NT2/D1 (cell line): ENCODE measurements at regions not wholly inside any gene's neighbourhood (a gene's known extent, or its start where the extent isn't known, plus 50 kb on each side); places are given as distances from the start of the nearest gene placed in this dataset.

Source experiments
- DNase-seq: peaks from one replicate; pipeline ENCODE4 v3.0.0-alpha.2; 2011; ENCODE audit warnings: low read depth, low spot score
- H3K27me3 ChIP-seq: 2 replicates; pipeline ENCODE4 v1.6.0; 2011; ENCODE audit warnings: mild to moderate bottlenecking; ENCODE audit not compliant: insufficient read length, insufficient read depth
- H3K36me3 ChIP-seq: 2 replicates; pipeline ENCODE4 v1.6.1; 2011; ENCODE audit warnings: mild to moderate bottlenecking, low read length, mixed read lengths; ENCODE audit not compliant: insufficient read depth, insufficient read length
- H3K4me1 ChIP-seq: 2 replicates; pipeline ENCODE4 v1.5.1; 2011; ENCODE audit not compliant: insufficient read depth, insufficient read length
- H3K4me3 ChIP-seq: 2 replicates; pipeline ENCODE4 v1.5.1; 2011; ENCODE audit warnings: low read depth; ENCODE audit not compliant: insufficient read length
- H3K9ac ChIP-seq: 2 replicates; pipeline ENCODE4 v1.6.0; 2011; ENCODE audit warnings: low read depth; ENCODE audit not compliant: insufficient read length
- H3K9me3 ChIP-seq: 2 replicates; pipeline ENCODE4 v1.5.1; 2011; ENCODE audit warnings: mild to moderate bottlenecking, low read length; ENCODE audit not compliant: insufficient read depth
- SUZ12 ChIP-seq: IDR thresholded peaks from 2 replicates; pipeline ENCODE4 v1.6.1; 2011; ENCODE audit not compliant: insufficient read length, insufficient read depth; ENCODE audit errors: extremely low read depth
- YY1 ChIP-seq: IDR thresholded peaks from 2 replicates; pipeline ENCODE4 v1.6.1; 2011; ENCODE audit not compliant: insufficient read length, insufficient read depth
- ZNF274 ChIP-seq: IDR thresholded peaks from 2 replicates; pipeline ENCODE4 v1.6.1; 2011; ENCODE audit warnings: mild to moderate bottlenecking, low read depth, low read length

DNA sequence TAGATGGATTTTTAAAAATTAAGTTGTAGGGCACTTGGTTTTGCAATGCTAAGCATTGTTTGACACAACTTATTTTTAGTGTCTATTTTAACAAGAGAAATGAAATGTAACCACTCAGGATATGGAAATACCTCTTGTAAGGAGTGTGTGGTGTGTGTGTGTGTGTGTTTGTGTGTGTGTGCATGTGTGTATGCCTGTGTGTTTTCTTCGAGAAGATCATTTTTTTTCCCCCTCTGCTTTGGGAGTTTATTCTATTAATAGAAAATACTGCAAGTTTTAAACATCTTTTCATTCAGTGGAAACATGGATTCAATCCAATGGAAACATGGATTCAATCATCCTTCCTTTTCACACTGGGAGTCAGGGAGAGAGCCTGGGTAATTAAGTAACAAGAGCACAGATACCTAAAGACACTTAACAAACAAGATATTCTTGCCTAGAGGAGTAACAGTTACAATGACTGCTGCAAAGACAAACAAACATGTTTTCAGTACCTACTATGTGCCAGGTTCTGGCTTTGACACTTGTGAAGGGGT, 567.2 kb upstream of the TBL1XR1 start:
- no peaks in the 10 kb centered on the region for H3K36me3 ChIP-seq
- peaks cover 24% of the 10 kb centered on the region; the same call in 1 of the 2 replicates for H3K9me3 ChIP-seq
- H3K9ac ChIP-seq = no peak overlapping the region
- H3K4me1 ChIP-seq = no peaks in the 10 kb centered on the region
- TF ChIP-seq SUZ12 (no peak), YY1 (no peak), ZNF274 (no peak)
- no peaks in the 10 kb centered on the region for H3K27me3 ChIP-seq
- no peak overlapping the region for H3K4me3 ChIP-seq
- no peak for DNase-seq

DNA sequence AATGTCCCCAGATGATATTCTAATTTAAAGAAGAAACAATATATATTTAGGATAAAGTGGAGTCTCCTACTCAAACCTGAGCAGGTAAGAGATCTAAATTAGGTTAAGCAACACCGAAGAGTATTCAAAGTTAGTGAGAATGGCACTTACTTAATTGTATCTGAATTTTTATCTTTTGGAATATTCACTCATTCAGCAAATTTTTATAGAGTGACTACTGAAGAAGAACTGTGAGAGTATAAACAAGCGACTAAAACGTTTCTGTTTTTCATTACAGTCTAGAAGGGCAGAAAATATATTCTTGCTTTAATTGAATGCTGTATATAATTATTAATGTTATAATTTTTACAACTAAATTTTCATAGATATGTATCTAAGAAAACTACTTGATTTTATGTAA, 567.7 kb upstream of the TBL1XR1 start:
- TF ChIP-seq SUZ12 = no peak
- TF ChIP-seq ZNF274 = no peak
- TF ChIP-seq YY1 = no peak
- no peak overlapping the region for H3K9ac ChIP-seq
- H3K4me3 ChIP-seq = no peak overlapping the region
- H3K27me3 ChIP-seq = no peaks in the 10 kb centered on the region
- no peak for DNase-seq
- H3K4me1 ChIP-seq = no peaks in the 10 kb centered on the region
- peaks cover 19% of the 10 kb centered on the region; the same call in 1 of the 2 replicates for H3K9me3 ChIP-seq
- no peaks in the 10 kb centered on the region for H3K36me3 ChIP-seq

DNA sequence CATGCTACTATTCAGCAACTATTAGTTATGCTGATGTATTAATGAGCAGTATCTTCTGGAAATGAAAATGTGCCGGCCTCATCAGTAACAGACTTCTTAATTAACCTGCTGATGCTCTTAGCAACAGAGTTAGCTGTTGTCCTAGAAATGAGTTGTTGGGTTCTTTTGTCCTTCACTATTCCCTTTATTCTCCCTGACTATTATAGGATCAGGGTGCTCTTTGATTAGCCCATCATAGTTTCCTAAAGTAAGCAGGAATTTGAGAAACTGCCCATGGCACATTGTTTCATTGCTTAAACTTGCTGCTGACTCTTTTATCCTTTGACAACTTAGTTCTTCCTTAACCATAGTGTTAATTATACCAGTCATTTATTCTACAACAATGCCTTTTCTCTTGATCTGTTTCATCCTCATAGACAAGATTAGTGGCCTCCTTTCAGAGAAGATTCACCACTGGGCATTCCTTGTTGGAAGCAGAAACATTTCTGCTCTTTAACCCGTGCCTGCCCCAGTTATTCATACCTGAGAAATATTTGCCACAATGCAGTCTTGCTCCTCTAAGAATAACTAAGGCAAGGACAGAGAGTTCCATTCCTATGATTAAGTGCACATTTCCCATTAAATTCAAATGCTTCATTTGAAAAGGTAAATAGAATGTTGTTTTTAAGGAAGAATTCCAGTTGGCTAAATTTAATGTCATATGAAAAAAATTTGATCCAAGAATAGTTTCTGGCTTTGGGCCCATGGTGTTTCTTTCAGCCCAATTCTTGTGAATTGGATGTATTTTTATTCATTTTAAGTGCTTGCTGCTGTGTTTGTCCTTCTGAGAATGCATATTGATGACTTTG, 573.3 kb upstream of the TBL1XR1 start:
- no peaks in the 10 kb centered on the region for H3K36me3 ChIP-seq
- DNase-seq = no peak
- no peak for TF ChIP-seq YY1
- TF ChIP-seq SUZ12 = no peak
- no peak for TF ChIP-seq ZNF274
- no peaks in the 10 kb centered on the region for H3K27me3 ChIP-seq
- H3K4me3 ChIP-seq = no peak overlapping the region
- no peak overlapping the region for H3K9ac ChIP-seq
- no peaks in the 10 kb centered on the region for H3K4me1 ChIP-seq
- peaks cover 12% of the 10 kb centered on the region; the same call in 1 of the 2 replicates for H3K9me3 ChIP-seq

DNA sequence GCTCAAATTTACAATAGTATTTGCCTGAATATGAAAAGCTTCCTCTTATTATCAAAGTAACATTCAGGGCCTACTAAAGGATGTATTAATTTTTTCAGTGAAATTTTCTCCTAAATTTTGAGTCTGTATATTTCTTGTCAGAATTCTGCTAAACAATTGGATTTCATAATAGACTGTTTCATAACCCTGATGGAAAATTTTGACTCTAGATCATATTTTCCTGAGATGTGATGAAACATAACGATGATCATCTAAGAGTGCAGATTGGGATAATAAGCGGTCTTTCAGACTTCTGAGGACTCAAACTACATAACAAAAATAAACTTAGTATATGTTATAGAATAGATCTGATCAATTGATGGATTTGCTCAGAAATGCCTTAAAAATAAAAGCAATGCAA, 574.5 kb upstream of the TBL1XR1 start:
- Histone ChIP-seq H3K27me3 (no peaks in the 10 kb centered on the region), H3K4me3 (no peak overlapping the region), H3K9ac (no peak overlapping the region), H3K36me3 (no peaks in the 10 kb centered on the region), H3K9me3 (peaks cover 12% of the 10 kb centered on the region; the same call in 1 of the 2 replicates), H3K4me1 (no peaks in the 10 kb centered on the region)
- DNase-seq = no peak
- TF ChIP-seq SUZ12 = no peak

DNA sequence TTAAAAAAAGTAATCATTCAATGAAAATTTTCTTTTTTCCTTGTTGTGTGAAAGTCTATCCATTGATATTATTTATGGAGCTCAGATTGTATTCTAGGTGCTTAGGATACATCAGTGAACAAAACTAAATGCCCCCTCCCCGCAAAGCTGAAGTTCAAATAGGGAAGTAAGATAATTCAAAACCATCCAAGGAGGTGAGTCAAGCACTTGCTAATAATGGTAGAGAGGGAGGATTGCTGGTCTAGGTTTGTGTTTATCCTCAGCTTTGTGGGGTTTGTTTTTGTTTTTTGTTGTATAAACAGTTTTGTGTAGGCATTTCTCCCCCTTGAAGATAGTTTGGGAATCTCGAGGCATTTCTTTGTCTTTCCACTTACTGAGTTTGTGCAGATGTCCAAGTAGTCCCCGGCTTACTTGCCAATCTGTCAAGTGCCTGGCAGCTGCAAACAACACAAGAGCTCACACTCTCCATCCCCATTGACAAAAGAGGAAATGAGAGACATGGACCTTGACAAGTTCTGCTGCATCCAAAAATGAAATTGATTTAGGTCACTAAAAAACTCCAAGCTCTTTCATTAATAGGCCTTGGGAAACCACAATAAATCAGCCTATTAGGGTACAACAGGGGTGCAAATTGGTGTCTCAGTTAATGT, 575.8 kb upstream of the TBL1XR1 start:
- H3K9me3 ChIP-seq = peaks cover 8% of the 10 kb centered on the region; the same call in 1 of the 2 replicates
- no peak for TF ChIP-seq SUZ12
- TF ChIP-seq YY1 = no peak
- TF ChIP-seq ZNF274 = no peak
- DNase-seq = no peak
- no peak overlapping the region for H3K9ac ChIP-seq
- no peaks in the 10 kb centered on the region for H3K4me1 ChIP-seq
- H3K36me3 ChIP-seq = no peaks in the 10 kb centered on the region
- no peaks in the 10 kb centered on the region for H3K27me3 ChIP-seq
- H3K4me3 ChIP-seq = no peak overlapping the region

DNA sequence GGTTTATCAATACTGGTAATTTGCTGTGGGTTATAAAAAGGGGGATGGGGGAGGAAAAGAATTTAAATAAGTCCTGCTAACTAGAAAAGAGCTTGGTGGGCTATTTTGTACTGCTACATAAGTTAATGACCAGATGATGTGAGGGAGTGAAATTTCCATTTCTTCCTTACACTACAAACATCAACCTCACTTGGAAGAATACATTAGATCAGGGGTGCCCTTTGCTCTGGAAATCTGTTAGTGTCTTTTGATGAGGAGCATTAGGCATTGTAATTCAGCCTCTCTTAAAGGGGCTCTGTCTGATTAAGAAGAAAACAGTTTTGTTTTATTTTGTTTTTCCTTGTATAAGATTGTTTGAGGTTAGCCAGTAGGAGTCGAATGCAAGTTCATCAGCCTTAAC, 576.4 kb upstream of the TBL1XR1 start:
- no peak for DNase-seq
- H3K4me1 ChIP-seq = no peaks in the 10 kb centered on the region
- no peak overlapping the region for H3K4me3 ChIP-seq
- H3K27me3 ChIP-seq = no peaks in the 10 kb centered on the region
- TF ChIP-seq ZNF274 (no peak), SUZ12 (no peak), YY1 (no peak)
- no peaks in the 10 kb centered on the region for H3K36me3 ChIP-seq
- H3K9me3 ChIP-seq = peaks cover 1% of the 10 kb centered on the region; the same call in 1 of the 2 replicates
- no peak overlapping the region for H3K9ac ChIP-seq

DNA sequence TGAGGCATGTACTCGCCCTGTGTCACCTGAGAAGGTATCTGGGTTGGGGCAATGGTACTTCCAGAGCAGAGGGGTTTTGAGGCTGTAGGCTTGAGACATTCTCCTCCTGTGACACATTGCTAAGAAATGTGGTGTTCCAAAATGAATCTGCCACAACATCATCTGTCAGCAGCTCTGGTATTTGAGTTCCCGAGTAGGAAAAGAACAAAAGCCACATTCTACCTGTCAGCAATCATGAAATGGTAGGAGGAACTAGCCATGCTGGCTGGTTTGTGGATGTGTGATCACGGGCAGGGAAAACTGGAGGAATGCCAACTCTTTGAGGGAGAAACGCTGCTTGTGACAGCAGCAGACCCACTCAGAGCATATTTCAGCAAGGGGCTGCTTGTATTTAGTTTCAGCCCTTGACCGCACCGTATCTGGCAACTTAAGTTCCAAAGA, 579.4 kb upstream of the TBL1XR1 start:
- DNase-seq = no peak

More for the DNA sequence above, 579.4 kb upstream of the TBL1XR1 start:
- H3K4me1 ChIP-seq = no peaks in the 10 kb centered on the region
- H3K27me3 ChIP-seq = no peaks in the 10 kb centered on the region
- no peak overlapping the region for H3K9ac ChIP-seq
- H3K36me3 ChIP-seq = no peaks in the 10 kb centered on the region
- TF ChIP-seq YY1 (no peak), ZNF274 (no peak)
- H3K9me3 ChIP-seq = no peaks in the 10 kb centered on the region
- H3K4me3 ChIP-seq = no peak overlapping the region
